SH-SY5Y (cell line): ENCODE measurements at regions not wholly inside any gene's neighbourhood (a gene's known extent, or its start where the extent isn't known, plus 50 kb on each side); places are given as distances from the start of the nearest gene placed in this dataset.

Experiments used
- GATA2 ChIP-seq: IDR thresholded peaks from 2 replicates; pipeline ENCODE4 v1.6.1; 2011; ENCODE audit warnings: mild to moderate bottlenecking, low read depth, low read length
- GATA3 ChIP-seq: IDR thresholded peaks from 2 replicates; pipeline ENCODE4 v1.6.1; 2011; ENCODE audit warnings: low read depth, mild to moderate bottlenecking, low read length, moderate library complexity

DNA sequence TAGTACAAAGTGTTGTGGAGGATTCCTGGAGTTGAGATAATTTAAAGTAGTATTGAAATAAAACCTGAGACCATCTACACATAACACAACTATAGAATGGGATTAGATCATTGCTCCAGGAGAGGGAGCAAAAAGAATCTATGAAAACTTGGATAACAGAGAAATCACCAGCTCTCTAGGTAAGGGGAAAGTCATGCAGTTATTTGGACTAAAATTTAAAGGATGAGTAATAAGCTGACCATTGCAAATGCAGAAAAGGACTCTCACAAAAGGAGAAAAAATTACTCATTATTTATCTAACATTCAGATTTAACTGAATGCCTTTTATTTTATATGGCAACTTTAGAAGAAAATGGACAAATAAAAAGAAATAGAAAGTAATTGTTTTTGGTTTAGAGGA is 1399.8 kb upstream of the ACVR2A start:
- TF ChIP-seq GATA3 (no peak), GATA2 (no peak)
